ENCODE measurements at regions not wholly inside any gene's neighbourhood (a gene's known extent, or its start where the extent isn't known, plus 50 kb on each side); places are given as distances from the start of the nearest gene placed in this dataset.
"Not testable (repeated sequence)": the region's sequence is repeated elsewhere in the genome, so short reads cannot be mapped to it uniquely, and the experiment has no call there.

- no peak for DNase-seq
Measured at GRCh38 chr3:106083207-106083606, 214.4 kb upstream of the CBLB start.

GRCh38 chr3:106083854-106084253 lies 215.0 kb upstream of the CBLB start:
- no peak for DNase-seq

GRCh38 chr3:106086038-106086437 lies 217.2 kb upstream of the CBLB start:
- DNase-seq = no peak

GRCh38 chr3:106086636-106087035 lies 217.8 kb upstream of the CBLB start:
- DNase-seq = no peak

GRCh38 chr3:106088304-106088703 lies 219.5 kb upstream of the CBLB start:
- no peak for DNase-seq

- no peak for DNase-seq
Measured at GRCh38 chr3:106088899-106089298, 220.1 kb upstream of the CBLB start.

- no peak for DNase-seq
Measured at GRCh38 chr3:106089806-106090205, 221.0 kb upstream of the CBLB start.

- DNase-seq = no peak
Measured at GRCh38 chr3:106092792-106093191, 224.0 kb upstream of the CBLB start.

- no peak for DNase-seq
Measured at GRCh38 chr3:106093616-106094015, 224.8 kb upstream of the CBLB start.

GRCh38 chr3:106097817-106098435 lies 229.1 kb upstream of the CBLB start:
- DNase-seq = no peak

- no peak for DNase-seq
Measured at GRCh38 chr3:106103383-106103782, 234.6 kb upstream of the CBLB start.

GRCh38 chr3:106104078-106104477 lies 235.3 kb upstream of the CBLB start:
- DNase-seq = no peak

- DNase-seq = no peak
Measured at GRCh38 chr3:106108925-106109324, 240.1 kb upstream of the CBLB start.

- DNase-seq = not testable (repeated sequence)
Measured at GRCh38 chr3:106112561-106112960, 243.7 kb upstream of the CBLB start.

GRCh38 chr3:106113747-106114146 lies 244.9 kb upstream of the CBLB start:
- no peak for DNase-seq

- DNase-seq = no peak
Measured at GRCh38 chr3:106114220-106114619, 245.4 kb upstream of the CBLB start.

- no peak for DNase-seq
Measured at GRCh38 chr3:106114848-106115247, 246.0 kb upstream of the CBLB start.

GRCh38 chr3:106115557-106115956 lies 246.7 kb upstream of the CBLB start:
- no peak for DNase-seq

- DNase-seq = no peak
Measured at GRCh38 chr3:106116733-106117489, 248.1 kb upstream of the CBLB start.

- no peak for DNase-seq
Measured at GRCh38 chr3:106117490-106117858, 248.7 kb upstream of the CBLB start.

- no peak for DNase-seq
Measured at GRCh38 chr3:106119614-106120082, 250.8 kb upstream of the CBLB start.

- no peak for DNase-seq
Measured at GRCh38 chr3:106120356-106120755, 251.5 kb upstream of the CBLB start.

GRCh38 chr3:106121491-106122289 lies 252.9 kb upstream of the CBLB start:
- DNase-seq = no peak

GRCh38 chr3:106124818-106125217 lies 256.0 kb upstream of the CBLB start:
- no peak for DNase-seq

Data from GOT3 (cell line).